ENCODE measurements at regions not wholly inside any gene's neighbourhood (a gene's known extent, or its start where the extent isn't known, plus 50 kb on each side); places are given as distances from the start of the nearest gene placed in this dataset.

DNA sequence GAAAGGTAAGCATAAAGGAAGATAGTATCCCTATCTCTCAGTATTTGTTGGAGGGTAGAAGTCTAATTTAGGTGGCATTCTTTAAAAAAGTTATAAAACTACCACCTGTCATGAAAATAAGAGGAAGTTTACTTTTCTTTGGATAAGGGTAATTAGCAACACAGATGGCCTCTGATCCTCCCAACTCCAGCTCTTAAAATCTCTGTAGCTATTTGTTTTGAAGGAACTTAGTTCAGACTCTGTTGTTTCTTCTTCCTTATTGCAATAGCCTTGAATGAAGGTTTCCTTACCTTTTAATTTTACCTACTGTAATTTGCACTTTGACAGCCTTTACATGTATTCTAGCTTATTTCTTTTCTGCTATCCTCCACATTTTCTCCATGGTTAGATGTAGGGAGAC lies 1261.3 kb downstream of the RAPGEF2 start:
- H3K4ac ChIP-seq (replicated peaks; ENCODE audit: insufficient read length, low read depth, low read length) = no peak overlapping the region
- no peak overlapping the region for H4K91ac ChIP-seq (replicated peaks; ENCODE audit: insufficient read length, low read length)
- H4K20me1 ChIP-seq (replicated peaks in 1 of 2; ENCODE audit: control insufficient read depth in 1 of 2, insufficient read depth in 2 of 2, low read length in 2 of 2) = no peaks in the 10 kb centered on the region
- no peak overlapping the region for H3K23ac ChIP-seq (ENCODE audit: insufficient read length)
- no peaks in the 10 kb centered on the region for H3K79me1 ChIP-seq (ENCODE audit: low read depth, low read length)
- no peak overlapping the region for H3K9ac ChIP-seq (replicated peaks in 1 of 4; ENCODE audit: extremely low read depth in 1 of 4, low read depth in 3 of 4, low read length in 3 of 4)
- DNase-seq (ENCODE audit: low read depth in 1 of 2, low spot score in 2 of 2) (no peak), FAIRE-seq (no peak)
- no peak overlapping the region for H2AFZ ChIP-seq (ENCODE audit: low read length)
- H3K27me3 ChIP-seq (replicated peaks in 1 of 4; ENCODE audit: control insufficient read depth in 3 of 4, extremely low read depth in 1 of 4, insufficient read depth in 3 of 4, low read length in 3 of 4) = no peaks in the 10 kb centered on the region
- H3K18ac ChIP-seq (ENCODE audit: extremely low read depth, low read length) = no peak overlapping the region
- H3K56ac ChIP-seq (replicated peaks; ENCODE audit: insufficient read length, low read depth, low read length) = no peak overlapping the region
- H3K9me3 ChIP-seq (ENCODE audit: insufficient read depth in 2 of 2, low read depth in 1 of 2, low read length in 1 of 2) = peaks cover 12 to 15% of the 10 kb centered on the region in 2 experiments
- no peak overlapping the region for H3K27ac ChIP-seq (ENCODE audit: low read depth, low read length)
- no peak overlapping the region for H3K14ac ChIP-seq (ENCODE audit: insufficient read length)
- no peak overlapping the region for H4K5ac ChIP-seq (ENCODE audit: insufficient read length, low read depth, low read length)
- no peak overlapping the region for H3K4me3 ChIP-seq (ENCODE audit: extremely low read depth in 1 of 4, insufficient read depth in 2 of 4, low read depth in 3 of 4, low read length in 4 of 4)
- no peaks in the 10 kb centered on the region for H3K79me2 ChIP-seq (ENCODE audit: control insufficient read depth in 1 of 2, insufficient read depth in 2 of 2, low read length in 2 of 2)
- no peak overlapping the region for H2AK5ac ChIP-seq (ENCODE audit: low read depth, low read length)
- H2BK120ac ChIP-seq (replicated peaks; ENCODE audit: low read depth, low read length) = no peak overlapping the region
- H2BK5ac ChIP-seq (ENCODE audit: low read depth, low read length) = no peak overlapping the region
- ChIA-PET POLR2A (ENCODE audit: partially characterized antibody) (no interaction called here), CTCF (ENCODE audit: partially characterized antibody) (interaction anchor here (0.6 to 1.4 kb wide), 4 partner anchors 19 to 1368 kb away, joined by 3 to 4 read pairs (median 3); no protein-coding TSS in a partner anchor)
- H4K8ac ChIP-seq (ENCODE audit: extremely low read depth, insufficient read depth, low read length) = no peak overlapping the region
- no peak overlapping the region for H3K4me2 ChIP-seq (ENCODE audit: insufficient read depth in 1 of 2, low read depth in 2 of 2, low read length in 2 of 2)
- no peak overlapping the region for H2BK20ac ChIP-seq (ENCODE audit: low read length)
- peaks cover 0 to 3% (median 0%) of the 10 kb centered on the region in 4 experiments; a peak in 1 of 7 replicates for H3K4me1 ChIP-seq (replicated peaks in 1 of 4; ENCODE audit: control insufficient read depth in 3 of 4, insufficient read depth in 4 of 4, low read length in 3 of 4)
- H3K23me2 ChIP-seq (ENCODE audit: low read depth, low read length) = no peaks in the 10 kb centered on the region
- no peak overlapping the region for H2BK12ac ChIP-seq (ENCODE audit: low read depth, low read length)
- no peak overlapping the region for H2BK15ac ChIP-seq (ENCODE audit: low read length)
- TF ChIP-seq HDAC6 (IDR thresholded peaks at IDR 0.05; ENCODE audit: low read depth, low read length) (no peak), POU5F1 (IDR thresholded peaks at IDR 0.05; ENCODE audit: low read depth, low read length) (no peak), MAFK (IDR thresholded peaks at IDR 0.05; ENCODE audit: low read depth, low read length) (no peak), SAP30 (IDR thresholded peaks at IDR 0.05; ENCODE audit: insufficient read depth, insufficient replicate concordance, low read length) (no peak), CEBPB (IDR thresholded peaks at IDR 0.05; ENCODE audit: low read depth, low read length) (no peak), TAF7 (optimal IDR thresholded peaks at IDR 0.05; ENCODE audit: borderline replicate concordance, low read depth, low read length) (no peak)
- H3K36me3 ChIP-seq (ENCODE audit: control insufficient read depth in 2 of 4, insufficient read depth in 4 of 4, low read length in 3 of 4) = peaks cover 0 to 6% (median 3%) of the 10 kb centered on the region in 4 experiments; a peak in 2 of 8 replicates

Data from H1 (cell line).